Naive thymus-derived CD8-positive, alpha-beta T cell (primary cell): ENCODE measurements at regions not wholly inside any gene's neighbourhood (a gene's known extent, or its start where the extent isn't known, plus 50 kb on each side); places are given as distances from the start of the nearest gene placed in this dataset.

ENCODE experiments used
- ATAC-seq, 2 donors: fragments of 150-1000 bp; cut with Tn5 transposase in 1 of 2; sonication (Bioruptor Pico), chemical (Tn5 transposase) in 1 of 2; 1 replicate in 1 of 2; 2 replicates in 1 of 2; pipeline ENCODE4 v1.10.0; 2021; ENCODE audit warnings: mild to moderate bottlenecking in 2 of 2, moderate library complexity in 2 of 2
- POLR2A ChIA-PET: fragments of 350-600 bp; sonication (Branson Sonifier 250); formaldehyde crosslinking; loops from one replicate; lab custom pipeline; 2021; ENCODE audit warnings: antibody characterized with exemption; lab: Charles Lee
- DNase-seq, 10 donors: peaks; one replicate each; pipeline versions ENCODE4 v3.0.0 to v3.0.0-alpha.2; 2020 to 2022
- H3K27ac Mint-ChIP-seq, 10 donors: one replicate each; pipeline ENCODE4 v1.8.0; 2020 to 2022; ENCODE audit warnings: mild to moderate bottlenecking in 10 of 10, mixed read lengths in 10 of 10, moderate library complexity in 4 of 10, inconsistent platforms in 1 of 10
- H3K27me3 Mint-ChIP-seq, 5 donors: one replicate each; pipeline ENCODE4 v1.8.0; 2021 to 2022; ENCODE audit warnings: mixed read lengths in 5 of 5
- H3K36me3 Mint-ChIP-seq, 3 donors: one replicate each; pipeline ENCODE4 v1.8.0; 2020 to 2022; ENCODE audit warnings: mixed read lengths in 3 of 3, mild to moderate bottlenecking in 2 of 3, inconsistent platforms in 1 of 3
- H3K4me1 Mint-ChIP-seq, 4 donors: one replicate each; pipeline ENCODE4 v1.8.0; 2021 to 2022; ENCODE audit warnings: mixed read lengths in 4 of 4
- H3K4me3 Mint-ChIP-seq, 10 donors: one replicate each; pipeline ENCODE4 v1.8.0; 2020 to 2022; ENCODE audit warnings: mild to moderate bottlenecking in 10 of 10, mixed read lengths in 10 of 10, moderate library complexity in 6 of 10, inconsistent platforms in 1 of 10
- H3K9me3 Mint-ChIP-seq, 9 donors: one replicate each; pipeline ENCODE4 v1.8.0; 2020 to 2022; ENCODE audit warnings: mixed read lengths in 9 of 9, mild to moderate bottlenecking in 3 of 9, inconsistent platforms in 1 of 9, moderate library complexity in 1 of 9

DNA sequence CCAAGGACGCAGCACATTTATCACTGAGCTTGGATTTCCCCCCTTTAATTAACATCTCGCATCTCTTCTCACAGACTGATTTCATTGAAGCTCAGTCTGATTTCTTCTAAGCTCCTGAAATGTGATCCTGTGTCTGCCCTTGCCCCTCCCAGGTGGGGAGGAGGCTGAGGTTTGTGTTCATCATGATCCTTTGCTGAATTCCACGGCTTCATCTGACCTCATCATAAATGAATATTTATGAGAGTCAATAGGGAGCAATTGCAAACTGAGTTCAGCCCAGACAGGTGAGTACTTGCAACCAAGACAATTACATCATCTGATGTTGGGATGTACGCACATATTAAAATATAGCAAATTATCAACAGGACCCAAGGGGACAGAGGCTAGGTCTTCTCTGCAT is 72.4 kb downstream of the MAP1LC3B2 start:
- peaks cover 3 to 10% (median 8%) of the 10 kb centered on the region in 4 donors for H3K4me1 Mint-ChIP-seq
- no peaks in the 10 kb centered on the region for H3K9me3 Mint-ChIP-seq
- no peak overlapping the region for H3K27ac Mint-ChIP-seq
- ATAC-seq (no peak), DNase-seq (no peak)
- H3K27me3 Mint-ChIP-seq: peaks cover 11 to 42% (median 22%) of the 10 kb centered on the region in 5 donors
- no peaks in the 10 kb centered on the region for H3K36me3 Mint-ChIP-seq
- POLR2A ChIA-PET: no interaction called here
- no peak overlapping the region for H3K4me3 Mint-ChIP-seq

DNA sequence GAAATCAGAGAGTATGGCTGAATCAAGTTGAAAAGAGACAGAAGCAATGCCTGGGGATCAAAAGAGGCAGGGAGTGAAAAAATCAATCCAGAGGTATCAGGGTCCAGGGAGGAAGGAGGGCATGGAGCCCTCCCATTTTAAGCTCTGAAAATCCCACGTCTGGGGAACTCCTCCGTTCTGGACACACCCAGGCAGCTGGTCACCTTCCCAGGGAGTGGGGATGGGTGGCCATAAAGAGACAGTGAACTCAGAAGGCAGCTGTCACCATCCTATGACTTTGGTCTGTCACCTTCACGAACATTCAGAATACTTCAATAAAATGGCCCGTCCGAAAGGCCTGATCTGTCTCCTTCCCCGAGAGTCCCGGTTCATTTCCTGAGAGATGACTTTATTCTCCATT is 71.6 kb downstream of the MAP1LC3B2 start:
- H3K27ac Mint-ChIP-seq: peak overlapping the region in 1 of 10 donors; percentile 68
- H3K4me3 Mint-ChIP-seq: no peak overlapping the region
- H3K9me3 Mint-ChIP-seq: no peaks in the 10 kb centered on the region
- no peak for DNase-seq
- peaks cover 3 to 9% (median 7%) of the 10 kb centered on the region in 4 donors for H3K4me1 Mint-ChIP-seq
- peaks cover 11 to 42% (median 22%) of the 10 kb centered on the region in 5 donors for H3K27me3 Mint-ChIP-seq
- no peak for ATAC-seq
- H3K36me3 Mint-ChIP-seq: no peaks in the 10 kb centered on the region
- POLR2A ChIA-PET: no interaction called here

DNA sequence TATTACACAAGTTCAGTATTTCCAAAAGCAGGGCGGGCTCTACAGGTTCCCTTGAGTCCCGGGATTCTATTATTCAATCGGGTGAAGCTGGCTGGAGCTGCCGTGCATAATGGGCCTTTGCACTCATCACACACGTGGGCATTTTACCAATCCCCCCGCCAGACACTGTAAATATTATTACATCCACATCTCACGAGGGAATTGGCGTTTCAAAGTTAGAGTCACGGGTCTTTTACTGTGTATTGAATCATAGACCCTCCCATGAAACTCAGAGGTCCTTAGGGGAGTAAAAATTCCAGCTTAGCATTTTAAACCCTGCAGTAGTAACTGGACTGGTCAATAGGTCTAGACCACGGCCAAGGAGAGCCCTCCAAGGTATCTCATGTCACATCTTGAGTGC is 70.3 kb downstream of the MAP1LC3B2 start:
- Mint-ChIP-seq H3K27ac (no peak overlapping the region), H3K4me1 (peaks cover 0 to 2% (median 0%) of the 10 kb centered on the region in 4 donors), H3K4me3 (no peak overlapping the region), H3K9me3 (no peaks in the 10 kb centered on the region), H3K36me3 (no peaks in the 10 kb centered on the region), H3K27me3 (peaks cover 11 to 38% (median 19%) of the 10 kb centered on the region in 5 donors)
- ATAC-seq (no peak), DNase-seq (no peak)
- POLR2A ChIA-PET: no interaction called here

DNA sequence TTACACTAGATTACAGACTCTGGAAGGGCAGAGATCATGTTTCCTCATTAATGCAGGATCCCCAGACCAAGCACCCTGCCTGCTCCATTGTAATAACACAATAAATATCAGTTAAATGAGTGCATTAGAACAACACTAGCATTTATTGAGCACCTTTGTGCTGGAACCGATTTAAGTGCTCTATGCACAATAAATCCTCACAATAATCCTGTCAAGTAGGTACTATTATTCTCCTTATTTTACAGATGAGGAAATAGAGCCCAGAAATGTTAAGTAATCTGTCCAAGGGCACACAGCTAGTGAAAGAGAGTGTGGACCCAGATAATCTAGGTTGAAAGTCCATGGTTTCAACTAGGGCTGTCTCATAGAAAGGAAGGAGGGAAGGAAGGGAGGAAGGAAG is 69.8 kb downstream of the MAP1LC3B2 start:
- peaks cover 10 to 33% (median 16%) of the 10 kb centered on the region in 5 donors for H3K27me3 Mint-ChIP-seq
- no peak overlapping the region for H3K27ac Mint-ChIP-seq
- DNase-seq (no peak), ATAC-seq (no peak)
- H3K4me3 Mint-ChIP-seq: no peak overlapping the region
- no peaks in the 10 kb centered on the region for H3K36me3 Mint-ChIP-seq
- H3K4me1 Mint-ChIP-seq: no peaks in the 10 kb centered on the region
- POLR2A ChIA-PET: interaction anchor here (0.6 kb wide), 1 partner anchor 471 kb away, joined by 7 read pairs; no protein-coding TSS in a partner anchor
- H3K9me3 Mint-ChIP-seq: peaks cover 0 to 2% (median 0%) of the 10 kb centered on the region in 9 donors

DNA sequence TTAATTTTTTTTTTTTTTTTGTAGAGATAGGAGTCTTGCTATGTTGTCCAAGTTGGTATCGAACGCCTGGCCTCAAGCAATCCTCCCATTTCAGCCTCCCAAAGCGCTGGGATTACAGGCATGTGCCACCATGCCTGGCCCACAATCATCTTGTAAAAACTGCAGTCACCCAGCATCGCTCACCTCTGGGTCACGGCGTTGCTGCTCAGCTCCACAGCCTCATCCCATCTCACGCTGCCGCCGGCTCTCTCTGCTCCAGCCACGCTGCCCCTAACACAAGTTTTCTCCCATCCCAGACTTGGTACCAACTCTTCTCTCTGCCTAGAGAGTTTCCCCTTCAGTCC is 69.2 kb downstream of the MAP1LC3B2 start:
- Mint-ChIP-seq H3K27ac (no peak overlapping the region), H3K4me3 (no peak overlapping the region), H3K36me3 (no peaks in the 10 kb centered on the region), H3K27me3 (peaks cover 7 to 28% (median 13%) of the 10 kb centered on the region in 5 donors), H3K9me3 (peaks cover 0 to 5% (median under 1%) of the 10 kb centered on the region in 9 donors), H3K4me1 (no peaks in the 10 kb centered on the region)
- POLR2A ChIA-PET: interaction anchor here (0.6 to 0.7 kb wide), 2 partner anchors 14 to 470 kb away, joined by 3 to 7 read pairs; no protein-coding TSS in a partner anchor
- DNase-seq (no peak), ATAC-seq (no peak)
